NCI-H146 treated with DMSO at 0.1 percent for 48 hours (cell line): ENCODE measurements at regions not wholly inside any gene's neighbourhood (a gene's known extent, or its start where the extent isn't known, plus 50 kb on each side); places are given as distances from the start of the nearest gene placed in this dataset.

Experiments
- DNase-seq: peaks from one replicate; lab custom pipeline; 2025; ENCODE audit not compliant: unreplicated experiment; lab: John Stamatoyannopoulos, UW

- DNase-seq: no peak
Measured at GRCh38 chr9:81394881-81395675, 294.3 kb downstream of the TLE1 start.

GRCh38 chr9:81393985-81394811, 295.1 kb downstream of the TLE1 start:
- DNase-seq: no peak

GRCh38 chr9:81391457-81391825, 297.9 kb downstream of the TLE1 start:
- DNase-seq: no peak

GRCh38 chr9:81390792-81391456, 298.4 kb downstream of the TLE1 start:
- DNase-seq: no peak

- DNase-seq: no peak
Measured at GRCh38 chr9:81389569-81389993, 299.8 kb downstream of the TLE1 start.

- no peak for DNase-seq
Measured at GRCh38 chr9:81388831-81389230, 300.5 kb downstream of the TLE1 start.

- no peak for DNase-seq
Measured at GRCh38 chr9:81387360-81388106, 301.8 kb downstream of the TLE1 start.

GRCh38 chr9:81384911-81385310, 304.4 kb downstream of the TLE1 start:
- no peak for DNase-seq

GRCh38 chr9:81382281-81382680, 307.1 kb downstream of the TLE1 start:
- no peak for DNase-seq

GRCh38 chr9:81381694-81382093, 307.7 kb downstream of the TLE1 start:
- no peak for DNase-seq

GRCh38 chr9:81380504-81381359, 308.6 kb downstream of the TLE1 start:
- no peak for DNase-seq

GRCh38 chr9:81379655-81380054, 309.7 kb downstream of the TLE1 start:
- DNase-seq: no peak

GRCh38 chr9:81377921-81378320, 311.4 kb downstream of the TLE1 start:
- no peak for DNase-seq

- DNase-seq: no peak
Measured at GRCh38 chr9:81377320-81377719, 312.0 kb downstream of the TLE1 start.

GRCh38 chr9:81375187-81376100, 313.9 kb downstream of the TLE1 start:
- DNase-seq: no peak

- no peak for DNase-seq
Measured at GRCh38 chr9:81374459-81375186, 314.7 kb downstream of the TLE1 start.

GRCh38 chr9:81373294-81373693, 316.1 kb downstream of the TLE1 start:
- no peak for DNase-seq

- no peak for DNase-seq
Measured at GRCh38 chr9:81372628-81373191, 316.6 kb downstream of the TLE1 start.
